Suppressor macrophage treated with lipopolysaccharide for 1 hour (primary cell): ENCODE measurements at regions not wholly inside any gene's neighbourhood (a gene's known extent, or its start where the extent isn't known, plus 50 kb on each side); places are given as distances from the start of the nearest gene placed in this dataset.

Experiments
- DNase-seq, 3 donors: peaks; one replicate each; pipeline ENCODE4 v3.0.0-alpha.2; 2020 to 2022

GRCh38 chr11:108994887-108995286, 330.0 kb downstream of the DDX10 start:
- DNase-seq, result peak; percentile 56 to 83 (median 72)

GRCh38 chr11:108997826-108998225, 333.0 kb downstream of the DDX10 start:
- DNase-seq, result no peak

- no peak for DNase-seq
Observed at GRCh38 chr11:109000531-109000930, 335.7 kb downstream of the DDX10 start.

GRCh38 chr11:109001585-109001984, 336.7 kb downstream of the DDX10 start:
- no peak for DNase-seq

GRCh38 chr11:109012991-109013390, 348.1 kb downstream of the DDX10 start:
- DNase-seq, result no peak

- no peak for DNase-seq
Observed at GRCh38 chr11:109015283-109015682, 350.4 kb downstream of the DDX10 start.

- DNase-seq, result no peak
Observed at GRCh38 chr11:109016724-109017123, 351.9 kb downstream of the DDX10 start.

- DNase-seq, result no peak
Observed at GRCh38 chr11:109017489-109017888, 352.6 kb downstream of the DDX10 start.

GRCh38 chr11:109018639-109019038, 353.8 kb downstream of the DDX10 start:
- DNase-seq, result no peak

GRCh38 chr11:109019342-109019936, 354.6 kb downstream of the DDX10 start:
- DNase-seq, result no peak

- peak; percentile 51 to 72 (median 70) for DNase-seq
Observed at GRCh38 chr11:109023036-109023435, 358.2 kb downstream of the DDX10 start.

- DNase-seq, result no peak
Observed at GRCh38 chr11:109026891-109027489, 362.1 kb downstream of the DDX10 start.

GRCh38 chr11:109027851-109028250, 363.0 kb downstream of the DDX10 start:
- no peak for DNase-seq

GRCh38 chr11:109029927-109030326, 365.1 kb downstream of the DDX10 start:
- DNase-seq, result no peak

GRCh38 chr11:109033627-109034338, 368.9 kb downstream of the DDX10 start:
- DNase-seq, result no peak

GRCh38 chr11:109034339-109034696, 369.4 kb downstream of the DDX10 start:
- no peak for DNase-seq

GRCh38 chr11:109035284-109035683, 370.4 kb downstream of the DDX10 start:
- no peak for DNase-seq

GRCh38 chr11:109036011-109036410, 371.1 kb downstream of the DDX10 start:
- DNase-seq, result no peak

GRCh38 chr11:109037856-109038780, 373.2 kb downstream of the DDX10 start:
- no peak for DNase-seq

GRCh38 chr11:109039611-109040010, 374.7 kb downstream of the DDX10 start:
- DNase-seq, result no peak

- DNase-seq, result peak in 2 of 3 donors; percentile 1 to 2
Observed at GRCh38 chr11:109040303-109040702, 375.4 kb downstream of the DDX10 start.

- no peak for DNase-seq
Observed at GRCh38 chr11:109041876-109042275, 377.0 kb downstream of the DDX10 start.

GRCh38 chr11:109043315-109043714, 378.4 kb downstream of the DDX10 start:
- DNase-seq, result no peak
